ENCODE measurements at regions not wholly inside any gene's neighbourhood (a gene's known extent, or its start where the extent isn't known, plus 50 kb on each side); places are given as distances from the start of the nearest gene placed in this dataset.

DNA sequence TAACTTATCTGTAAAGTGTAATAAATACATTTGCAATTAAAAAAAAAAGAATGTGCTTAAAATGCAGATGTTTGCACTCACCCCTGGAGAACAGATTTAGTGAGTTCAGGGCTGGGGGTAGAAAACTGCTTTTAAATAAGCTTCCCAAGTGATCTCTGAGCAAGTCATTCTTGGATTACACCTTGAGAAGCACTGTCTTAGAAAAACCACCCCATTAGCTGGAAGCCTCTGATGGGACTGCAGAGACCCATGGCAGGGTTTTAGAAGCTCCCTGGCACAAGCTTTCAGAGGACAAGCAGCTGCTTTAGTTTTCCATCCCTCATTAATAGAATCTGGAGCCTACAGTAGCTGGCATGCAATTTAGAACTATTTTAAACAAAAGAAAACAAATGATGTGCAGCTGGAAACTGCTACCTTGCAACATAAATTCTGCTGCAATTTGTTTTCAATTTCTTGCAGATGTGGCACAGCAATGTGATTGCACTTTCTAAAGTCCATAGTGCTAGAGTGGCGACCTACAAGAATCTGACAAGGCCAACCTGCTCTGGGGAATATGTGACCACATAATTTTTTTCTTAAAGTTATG lies 141.5 kb downstream of the CDC42EP3 start:
- TF ChIP-seq EZH2 (IDR thresholded peaks at IDR 0.05) (no peak), POLR2AphosphoS5 (IDR thresholded peaks at IDR 0.05; ENCODE audit: borderline replicate concordance, low read depth, low read length) (no peak)

Data from SK-N-MC (cell line).